DOHH2 (cell line): ENCODE measurements at regions not wholly inside any gene's neighbourhood (a gene's known extent, or its start where the extent isn't known, plus 50 kb on each side); places are given as distances from the start of the nearest gene placed in this dataset.

Experiments
- H3F3A ChIP-seq: fragments of 200-600 bp; sonication (generic), shearing (Covaris generic); 2 replicates; pipeline ENCODE4 v1.6.0; 2016; ENCODE audit warnings: antibody characterized with exemption, mild to moderate bottlenecking; ENCODE audit not compliant: control insufficient read depth, insufficient read depth
- H3K27ac ChIP-seq: fragments of 200-600 bp; sonication (generic); 2 replicates; pipeline ENCODE4 v1.5.1; 2014; ENCODE audit warnings: low read depth, mild to moderate bottlenecking, low read length, moderate library complexity
- H3K27me3 ChIP-seq: fragments of 200-600 bp; sonication (generic); 2 replicates; pipeline ENCODE4 v1.6.1; 2014; ENCODE audit warnings: mild to moderate bottlenecking, low read length, mixed read lengths; ENCODE audit not compliant: control insufficient read depth
- H3K36me3 ChIP-seq: fragments of 200-600 bp; sonication (generic); 2 replicates; pipeline ENCODE4 v1.6.1; 2014; ENCODE audit warnings: mild to moderate bottlenecking, low read length, moderate library complexity, mixed read lengths; ENCODE audit not compliant: control insufficient read depth
- H3K4me1 ChIP-seq: fragments of 200-600 bp; sonication (generic); 2 replicates; pipeline ENCODE4 v1.6.1; 2014; ENCODE audit warnings: mild to moderate bottlenecking, low read length, mixed read lengths; ENCODE audit not compliant: control insufficient read depth
- H3K4me2 ChIP-seq: fragments of 200-600 bp; sonication (generic); 2 replicates; pipeline ENCODE4 v1.6.0; 2014; ENCODE audit warnings: mild to moderate bottlenecking, low read length, moderate library complexity
- H3K4me3 ChIP-seq: fragments of 200-600 bp; sonication (generic); 2 replicates; pipeline ENCODE4 v1.5.1; 2014; ENCODE audit warnings: mild to moderate bottlenecking, low read length, mixed read lengths
- H3K79me2 ChIP-seq: fragments of 200-600 bp; sonication (generic); 2 replicates; pipeline ENCODE4 v1.6.1; 2014; ENCODE audit warnings: mild to moderate bottlenecking, low read length, mixed read lengths; ENCODE audit not compliant: control insufficient read depth
- H3K9me2 ChIP-seq: fragments of 200-600 bp; sonication (generic); replicated peaks from 2 replicates; pipeline ENCODE4 v1.6.1; 2014; ENCODE audit warnings: mild to moderate bottlenecking, low read length, mixed read lengths; ENCODE audit not compliant: control insufficient read depth
- H3K9me3 ChIP-seq: fragments of 200-600 bp; sonication (generic); 2 replicates; pipeline ENCODE4 v1.6.1; 2014; ENCODE audit warnings: antibody characterized with exemption, low read length, mixed read lengths; ENCODE audit not compliant: control insufficient read depth, insufficient read depth
- H4K20me1 ChIP-seq: fragments of 200-600 bp; sonication (generic); 2 replicates; pipeline ENCODE4 v1.6.0; 2014; ENCODE audit warnings: low read depth, mild to moderate bottlenecking, antibody characterized with exemption, low read length, moderate library complexity; ENCODE audit not compliant: control insufficient read depth, insufficient read depth
- EZH2phosphoT487 ChIP-seq: fragments of 200-600 bp; sonication (generic); IDR thresholded peaks from 2 replicates; pipeline ENCODE4 v1.6.1; 2017; ENCODE audit warnings: borderline replicate concordance, mild to moderate bottlenecking, antibody characterized with exemption, low read length, moderate library complexity, mixed read lengths
- TF ChIP-seq, protein P1 (sequence below): fragments of 200-600 bp; sonication (generic); IDR thresholded peaks from one replicate; pipeline ENCODE4 v1.5.1; 2014; ENCODE audit warnings: antibody characterized with exemption, mild to moderate bottlenecking, low read depth, low read length; ENCODE audit not compliant: poor library complexity, severe bottlenecking

DNA sequence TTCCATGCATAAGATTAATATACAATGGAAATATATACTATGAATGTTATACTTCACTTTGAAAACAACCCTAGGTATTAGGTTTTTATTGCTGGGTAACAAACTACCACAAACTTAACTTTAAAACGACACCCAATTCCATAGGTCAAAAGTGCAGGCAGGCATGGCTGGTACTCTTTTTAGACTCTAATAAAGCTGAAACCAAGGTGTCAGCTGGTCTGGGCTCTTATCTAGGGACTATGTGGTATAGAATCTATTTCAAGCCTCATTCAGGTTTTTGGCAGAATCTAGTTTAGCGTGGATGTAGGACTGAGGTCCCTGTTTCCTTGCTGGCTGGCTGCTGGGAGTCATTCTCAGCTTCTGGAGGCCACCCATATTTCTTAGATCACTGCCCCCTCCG, 65.0 kb upstream of the TMEM168 start:
- Histone ChIP-seq H3K9me3 (no peaks in the 10 kb centered on the region), H3K9me2 (no peaks in the 10 kb centered on the region), H3K4me1 (no peaks in the 10 kb centered on the region), H3K27me3 (no peaks in the 10 kb centered on the region), H3K4me2 (no peak overlapping the region), H3K4me3 (no peak overlapping the region), H3K36me3 (no peaks in the 10 kb centered on the region), H3F3A (no peaks in the 10 kb centered on the region), H4K20me1 (no peaks in the 10 kb centered on the region), H3K79me2 (no peaks in the 10 kb centered on the region), H3K27ac (no peak overlapping the region)
- TF ChIP-seq, protein P1, sequence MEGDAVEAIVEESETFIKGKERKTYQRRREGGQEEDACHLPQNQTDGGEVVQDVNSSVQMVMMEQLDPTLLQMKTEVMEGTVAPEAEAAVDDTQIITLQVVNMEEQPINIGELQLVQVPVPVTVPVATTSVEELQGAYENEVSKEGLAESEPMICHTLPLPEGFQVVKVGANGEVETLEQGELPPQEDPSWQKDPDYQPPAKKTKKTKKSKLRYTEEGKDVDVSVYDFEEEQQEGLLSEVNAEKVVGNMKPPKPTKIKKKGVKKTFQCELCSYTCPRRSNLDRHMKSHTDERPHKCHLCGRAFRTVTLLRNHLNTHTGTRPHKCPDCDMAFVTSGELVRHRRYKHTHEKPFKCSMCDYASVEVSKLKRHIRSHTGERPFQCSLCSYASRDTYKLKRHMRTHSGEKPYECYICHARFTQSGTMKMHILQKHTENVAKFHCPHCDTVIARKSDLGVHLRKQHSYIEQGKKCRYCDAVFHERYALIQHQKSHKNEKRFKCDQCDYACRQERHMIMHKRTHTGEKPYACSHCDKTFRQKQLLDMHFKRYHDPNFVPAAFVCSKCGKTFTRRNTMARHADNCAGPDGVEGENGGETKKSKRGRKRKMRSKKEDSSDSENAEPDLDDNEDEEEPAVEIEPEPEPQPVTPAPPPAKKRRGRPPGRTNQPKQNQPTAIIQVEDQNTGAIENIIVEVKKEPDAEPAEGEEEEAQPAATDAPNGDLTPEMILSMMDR: no peak
- TF ChIP-seq EZH2phosphoT487: no peak

GRCh38 chr7:112854169-112854568, 64.0 kb upstream of the TMEM168 start:
- H3K4me1 ChIP-seq: no peaks in the 10 kb centered on the region
- H4K20me1 ChIP-seq: no peaks in the 10 kb centered on the region
- no peaks in the 10 kb centered on the region for H3K27me3 ChIP-seq
- H3K4me3 ChIP-seq: no peak overlapping the region
- H3K9me3 ChIP-seq: no peaks in the 10 kb centered on the region
- no peaks in the 10 kb centered on the region for H3K79me2 ChIP-seq
- no peaks in the 10 kb centered on the region for H3F3A ChIP-seq
- no peaks in the 10 kb centered on the region for H3K9me2 ChIP-seq
- H3K27ac ChIP-seq: no peak overlapping the region
- TF ChIP-seq, protein P1: no peak
- TF ChIP-seq EZH2phosphoT487: no peak
- H3K36me3 ChIP-seq: no peaks in the 10 kb centered on the region
- H3K4me2 ChIP-seq: no peak overlapping the region

- H3K36me3 ChIP-seq: no peaks in the 10 kb centered on the region
- H3K27ac ChIP-seq: no peak overlapping the region
- no peak overlapping the region for H3K4me3 ChIP-seq
- no peaks in the 10 kb centered on the region for H3F3A ChIP-seq
- H3K4me2 ChIP-seq: no peak overlapping the region
- H3K9me2 ChIP-seq: no peaks in the 10 kb centered on the region
- no peaks in the 10 kb centered on the region for H4K20me1 ChIP-seq
- TF ChIP-seq, protein P1: no peak
- TF ChIP-seq EZH2phosphoT487: no peak
- H3K9me3 ChIP-seq: no peaks in the 10 kb centered on the region
- H3K27me3 ChIP-seq: no peaks in the 10 kb centered on the region
- no peaks in the 10 kb centered on the region for H3K4me1 ChIP-seq
- H3K79me2 ChIP-seq: no peaks in the 10 kb centered on the region
Measured at GRCh38 chr7:112853422-112853821, 63.2 kb upstream of the TMEM168 start.

DNA sequence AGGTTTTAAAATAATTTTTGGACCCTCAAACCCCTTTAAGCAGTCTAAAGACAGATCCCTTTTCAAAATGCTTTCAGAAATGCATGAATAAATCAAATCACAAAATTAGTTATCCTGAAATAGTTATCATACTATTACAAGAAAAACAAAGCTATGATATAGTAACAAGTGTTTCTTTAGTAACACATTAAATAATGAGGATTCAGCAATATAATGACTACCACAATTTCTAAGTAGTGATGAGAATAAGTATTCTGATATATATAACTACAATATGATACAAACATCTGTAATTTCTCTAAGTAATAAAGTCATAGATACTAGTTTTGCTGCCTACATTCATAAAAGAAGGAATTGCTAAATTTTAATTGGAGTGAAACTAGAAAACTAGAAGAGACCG, 53.0 kb upstream of the TMEM168 start:
- Histone ChIP-seq H3K4me3 (no peak overlapping the region), H3K4me1 (no peaks in the 10 kb centered on the region), H3K79me2 (peaks cover 4% of the 10 kb centered on the region; the same call in 1 of the 2 replicates), H3K4me2 (no peak overlapping the region), H4K20me1 (no peaks in the 10 kb centered on the region), H3K9me3 (no peaks in the 10 kb centered on the region), H3K27ac (no peak overlapping the region), H3K36me3 (no peaks in the 10 kb centered on the region), H3F3A (no peaks in the 10 kb centered on the region), H3K9me2 (no peaks in the 10 kb centered on the region), H3K27me3 (no peaks in the 10 kb centered on the region)
- TF ChIP-seq EZH2phosphoT487: no peak
- TF ChIP-seq, protein P1: no peak
